ENCODE measurements at regions not wholly inside any gene's neighbourhood (a gene's known extent, or its start where the extent isn't known, plus 50 kb on each side); places are given as distances from the start of the nearest gene placed in this dataset.

- DNase-seq (ENCODE audit: extremely low read depth, low read depth): no peak
- TF ChIP-seq CTCF (IDR thresholded peaks at IDR 0.05; ENCODE audit: low read depth, low read length, missing control alignments): no peak
- H3K4me3 ChIP-seq (replicated peaks; ENCODE audit: low read depth, low read length): no peak overlapping the region
Observed at GRCh38 chr10:10542477-10542876, 475.2 kb upstream of the CELF2 start.

- TF ChIP-seq CTCF (IDR thresholded peaks at IDR 0.05; ENCODE audit: low read depth, low read length, missing control alignments): no peak
- H3K4me3 ChIP-seq (replicated peaks; ENCODE audit: low read depth, low read length): no peak overlapping the region
- no peak for DNase-seq (ENCODE audit: extremely low read depth, low read depth)
Observed at GRCh38 chr10:10544890-10545289, 472.8 kb upstream of the CELF2 start.

- no peak for DNase-seq (ENCODE audit: extremely low read depth, low read depth)
- no peak for TF ChIP-seq CTCF (IDR thresholded peaks at IDR 0.05; ENCODE audit: low read depth, low read length, missing control alignments)
Observed at GRCh38 chr10:10545771-10546170, 471.9 kb upstream of the CELF2 start.

GRCh38 chr10:10551596-10552301 lies 465.9 kb upstream of the CELF2 start:
- no peak overlapping the region for H3K4me3 ChIP-seq (replicated peaks; ENCODE audit: low read depth, low read length)
- TF ChIP-seq CTCF (IDR thresholded peaks at IDR 0.05; ENCODE audit: low read depth, low read length, missing control alignments): no peak
- DNase-seq (ENCODE audit: extremely low read depth, low read depth): no peak

More at GRCh38 chr10:10545771-10546170, 471.9 kb upstream of the CELF2 start:
- H3K4me3 ChIP-seq (replicated peaks; ENCODE audit: low read depth, low read length): no peak overlapping the region

- TF ChIP-seq CTCF (IDR thresholded peaks at IDR 0.05; ENCODE audit: low read depth, low read length, missing control alignments): no peak
- DNase-seq (ENCODE audit: extremely low read depth, low read depth): no peak
- H3K4me3 ChIP-seq (replicated peaks; ENCODE audit: low read depth, low read length): no peak overlapping the region
Observed at GRCh38 chr10:10552948-10553347, 464.7 kb upstream of the CELF2 start.

- TF ChIP-seq CTCF (IDR thresholded peaks at IDR 0.05; ENCODE audit: low read depth, low read length, missing control alignments): no peak
- no peak for DNase-seq (ENCODE audit: extremely low read depth, low read depth)
- H3K4me3 ChIP-seq (replicated peaks; ENCODE audit: low read depth, low read length): no peak overlapping the region
Observed at GRCh38 chr10:10564081-10564794, 453.4 kb upstream of the CELF2 start.
